OCI-LY7 (cell line): ENCODE measurements at regions not wholly inside any gene's neighbourhood (a gene's known extent, or its start where the extent isn't known, plus 50 kb on each side); places are given as distances from the start of the nearest gene placed in this dataset.

Experiments used
- BruUV-seq: library from RNA; stranded (reverse); fragments of 400-500 nt; replicated peaks from 2 replicates; lab custom pipeline; 2021; lab: Mats Ljungman, UMichigan
- CTCF ChIA-PET: fragments of 300-600 bp; sonication (Branson Sonifier 250); formaldehyde crosslinking; loops from one replicate; lab custom pipeline; 2022; ENCODE audit warnings: antibody characterized with exemption; ENCODE audit not compliant: unreplicated experiment; lab: Charles Lee
- POLR2A ChIA-PET: fragments of 300-600 bp; sonication (Branson Sonifier 250); formaldehyde crosslinking; loops from one replicate; lab custom pipeline; 2022; ENCODE audit warnings: antibody characterized with exemption; lab: Charles Lee
- DNase-seq: peaks from one replicate; pipeline ENCODE4 v3.0.0-alpha.2; 2015; ENCODE audit warnings: low spot score
- H2AFZ ChIP-seq: fragments of 200-600 bp; sonication (generic), shearing (Covaris generic); 2 replicates; pipeline ENCODE4 v1.6.1; 2014; ENCODE audit warnings: mild to moderate bottlenecking, antibody characterized with exemption, low read length, moderate library complexity
- H3K27ac ChIP-seq: fragments of 200-600 bp; sonication (generic); 2 replicates; pipeline ENCODE4 v1.5.1; 2014; ENCODE audit warnings: mixed run types, low read depth, mild to moderate bottlenecking, moderate library complexity, low read length, inconsistent platforms; ENCODE audit not compliant: poor library complexity, severe bottlenecking
- H3K36me3 ChIP-seq: fragments of 200-600 bp; sonication (generic); 2 replicates; pipeline ENCODE4 v1.6.1; 2014; ENCODE audit warnings: mild to moderate bottlenecking, antibody characterized with exemption, low read length, moderate library complexity, mixed read lengths; ENCODE audit not compliant: insufficient read depth
- H3K4me1 ChIP-seq: fragments of 200-600 bp; sonication (generic); 2 replicates; pipeline ENCODE4 v1.5.1; 2014; ENCODE audit warnings: mild to moderate bottlenecking, low read length; ENCODE audit not compliant: insufficient read depth, poor library complexity, severe bottlenecking
- H3K4me2 ChIP-seq: fragments of 200-600 bp; sonication (generic); 2 replicates; pipeline ENCODE4 v1.6.1; 2014; ENCODE audit warnings: mild to moderate bottlenecking, low read length
- H3K4me3 ChIP-seq: fragments of 200-600 bp; sonication (generic); 2 replicates; pipeline ENCODE4 v1.5.1; 2014; ENCODE audit warnings: mild to moderate bottlenecking, low read depth, low read length; ENCODE audit not compliant: poor library complexity, severe bottlenecking
- H3K79me2 ChIP-seq: fragments of 200-600 bp; sonication (generic); 2 replicates; pipeline ENCODE4 v1.6.1; 2016; ENCODE audit warnings: low read depth, mild to moderate bottlenecking, low read length, moderate library complexity, mixed read lengths; ENCODE audit not compliant: insufficient read depth
- H3K9me2 ChIP-seq: fragments of 200-600 bp; sonication (generic); 2 replicates; pipeline ENCODE4 v1.6.1; 2016; ENCODE audit warnings: mild to moderate bottlenecking, low read length, mixed read lengths; ENCODE audit not compliant: insufficient read depth
- H3K9me3 ChIP-seq: fragments of 200-600 bp; sonication (generic); 2 replicates; pipeline ENCODE4 v1.6.1; 2014; ENCODE audit warnings: mild to moderate bottlenecking, mixed run types, low read length, mixed read lengths
- H4K20me1 ChIP-seq: fragments of 200-600 bp; sonication (generic); 2 replicates; pipeline ENCODE4 v1.6.1; 2014; ENCODE audit warnings: mild to moderate bottlenecking, antibody characterized with exemption, low read length, moderate library complexity, mixed read lengths; ENCODE audit not compliant: insufficient read depth
- CTCF ChIP-seq: fragments of 200-600 bp; sonication (generic); conservative IDR thresholded peaks from 2 replicates; pipeline ENCODE4 v1.5.1; 2014; ENCODE audit warnings: mild to moderate bottlenecking, antibody characterized with exemption, low read length, moderate library complexity, mixed read lengths
- EZH2phosphoT487 ChIP-seq: fragments of 200-600 bp; sonication (generic); IDR thresholded peaks from 2 replicates; pipeline ENCODE4 v1.6.1; 2018; ENCODE audit warnings: low read depth, borderline replicate concordance, mild to moderate bottlenecking, mixed run types, antibody characterized with exemption, low read length, moderate library complexity, mixed read lengths
- intact Hi-C: fragments of 100-400 bp; cut with micrococcal nuclease; formaldehyde crosslinking; loops from one replicate; pipeline ENCODE4 v1.10.0; 2022; ENCODE audit not compliant: unreplicated experiment

DNA sequence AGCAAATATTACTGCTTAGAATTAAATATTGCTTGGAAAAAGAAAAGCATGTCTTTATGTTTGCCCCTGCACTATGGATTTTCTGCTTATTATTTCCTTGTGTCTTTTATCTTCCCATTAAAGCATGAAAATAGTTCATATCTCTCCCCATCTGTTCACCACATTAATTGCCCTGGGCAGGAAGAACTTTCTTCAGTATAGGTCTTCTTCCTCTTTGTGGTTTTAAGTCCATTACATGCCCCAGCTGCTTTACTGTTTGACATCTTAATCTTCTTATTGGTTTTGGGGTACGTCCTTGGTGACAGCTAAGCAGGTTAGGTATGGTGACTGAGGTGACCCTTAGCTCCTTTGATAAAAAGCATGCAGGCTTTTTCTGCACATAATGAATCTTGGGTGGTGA is 157.3 kb downstream of the AASDH start:
- no peak overlapping the region for H3K27ac ChIP-seq
- peaks cover 11% of the 10 kb centered on the region for H3K4me1 ChIP-seq
- intact Hi-C loops, result no loop called here
- no peak overlapping the region for H3K4me3 ChIP-seq
- peak; percentile 30 for DNase-seq
- no peaks in the 10 kb centered on the region for H3K79me2 ChIP-seq
- H4K20me1 ChIP-seq, result no peaks in the 10 kb centered on the region
- ChIA-PET CTCF (no interaction called here), POLR2A (interaction anchor here (0.7 to 1.1 kb wide), 4 partner anchors 11 to 21 kb away, joined by 3 to 4 read pairs (median 3); no protein-coding TSS in a partner anchor)
- no peak for TF ChIP-seq CTCF
- TF ChIP-seq EZH2phosphoT487, result no peak
- H3K36me3 ChIP-seq, result no peaks in the 10 kb centered on the region
- no peaks in the 10 kb centered on the region for H3K9me2 ChIP-seq
- peaks cover 6% of the 10 kb centered on the region for H3K9me3 ChIP-seq
- H3K4me2 ChIP-seq, result peak overlapping the region; percentile 14
- BruUV-seq, result no TSS peak
- no peak overlapping the region for H2AFZ ChIP-seq

GRCh38 chr4:56227301-56227835 is 159.9 kb downstream of the AASDH start:
- Histone ChIP-seq H4K20me1 (no peaks in the 10 kb centered on the region), H3K9me2 (no peaks in the 10 kb centered on the region), H3K36me3 (no peaks in the 10 kb centered on the region), H3K9me3 (peaks cover 6% of the 10 kb centered on the region), H3K4me1 (peaks cover 11% of the 10 kb centered on the region), H2AFZ (no peak overlapping the region), H3K79me2 (no peaks in the 10 kb centered on the region), H3K4me2 (no peak overlapping the region), H3K27ac (no peak overlapping the region), H3K4me3 (no peak overlapping the region)
- intact Hi-C loops, result no loop called here
- DNase-seq, result no peak
- POLR2A ChIA-PET, result no interaction called here
- no TSS peak for BruUV-seq
- CTCF ChIA-PET, result no interaction called here
- TF ChIP-seq EZH2phosphoT487 (no peak), CTCF (no peak)

- Histone ChIP-seq H3K4me3 (no peak overlapping the region), H3K79me2 (no peaks in the 10 kb centered on the region), H3K36me3 (no peaks in the 10 kb centered on the region), H3K27ac (no peak overlapping the region), H3K9me3 (peaks cover 2% of the 10 kb centered on the region), H3K4me2 (no peak overlapping the region), H4K20me1 (no peaks in the 10 kb centered on the region), H3K9me2 (no peaks in the 10 kb centered on the region), H3K4me1 (peaks cover 11% of the 10 kb centered on the region), H2AFZ (no peak overlapping the region)
- POLR2A ChIA-PET, result no interaction called here
- no peak for TF ChIP-seq EZH2phosphoT487
- TF ChIP-seq CTCF, result no peak
- CTCF ChIA-PET, result no interaction called here
- no peak for DNase-seq
- no TSS peak for BruUV-seq
- intact Hi-C loops, result no loop called here
Observed at GRCh38 chr4:56226579-56226978, 160.7 kb downstream of the AASDH start.
